ENCODE measurements at regions not wholly inside any gene's neighbourhood (a gene's known extent, or its start where the extent isn't known, plus 50 kb on each side); places are given as distances from the start of the nearest gene placed in this dataset.
A peak's percentile ranks its signal among the peaks of the same experiment; 100 is the strongest.
"Not testable (repeated sequence)": the region's sequence is repeated elsewhere in the genome, so short reads cannot be mapped to it uniquely, and the experiment has no call there.

DNA sequence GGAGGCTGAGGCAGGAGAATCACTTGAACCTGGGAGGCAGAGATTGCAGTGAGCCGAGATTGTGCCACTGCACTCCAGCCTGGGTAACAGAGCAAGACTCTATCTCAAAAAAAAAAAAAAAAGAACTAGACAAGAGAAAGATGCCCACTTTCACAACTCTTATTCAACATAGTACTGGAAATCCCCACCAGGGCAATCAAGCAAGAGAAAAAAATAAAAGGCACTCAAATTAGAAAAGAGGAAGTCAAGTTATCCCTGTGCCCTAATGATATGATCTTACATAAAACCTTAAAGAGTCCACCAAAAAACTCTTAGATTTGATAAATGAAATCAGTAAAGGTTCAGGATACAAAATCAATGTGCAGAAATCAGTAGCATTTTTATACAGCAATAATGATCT is 528.7 kb upstream of the NR5A2 start:
- not testable (repeated sequence) for DNase-seq

DNA sequence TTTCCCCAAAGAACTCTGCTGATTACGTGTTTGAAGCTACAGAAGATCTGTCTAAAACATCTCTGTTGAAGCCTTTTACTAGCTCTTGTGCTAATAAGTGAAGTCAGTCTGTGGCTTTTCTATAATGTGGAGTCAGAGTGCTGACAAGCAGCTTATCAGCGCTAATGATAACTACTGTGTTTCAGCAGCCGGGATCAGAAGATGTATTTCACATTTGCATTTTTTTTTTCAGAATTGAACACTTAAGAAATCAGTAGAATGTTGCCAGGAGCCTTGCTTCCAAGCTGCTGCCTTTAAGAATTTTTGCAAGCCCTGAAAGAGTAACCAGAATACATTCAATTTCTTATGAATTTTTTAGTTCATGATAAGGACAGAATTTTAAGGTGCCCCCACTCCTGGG is 519.4 kb upstream of the NR5A2 start:
- no peak for DNase-seq

DNA sequence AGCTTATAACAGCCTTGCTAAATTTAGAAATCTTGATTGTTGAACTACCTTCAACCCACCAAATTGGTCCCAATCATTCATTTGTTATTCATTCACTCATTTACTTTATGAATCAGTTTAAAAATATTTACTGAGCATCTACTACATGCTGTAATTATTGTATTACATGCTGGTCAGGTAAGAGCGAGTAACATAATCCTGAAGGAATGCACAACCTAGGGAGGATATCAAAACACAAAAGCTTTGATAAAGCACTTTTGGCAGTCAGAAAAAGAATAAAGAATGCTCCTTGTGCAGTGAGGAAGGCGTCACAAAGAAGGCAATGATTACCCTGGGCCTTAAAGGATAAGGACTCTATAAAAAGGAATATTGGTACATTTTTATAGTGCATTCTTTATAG is 518.9 kb upstream of the NR5A2 start:
- DNase-seq = no peak

DNA sequence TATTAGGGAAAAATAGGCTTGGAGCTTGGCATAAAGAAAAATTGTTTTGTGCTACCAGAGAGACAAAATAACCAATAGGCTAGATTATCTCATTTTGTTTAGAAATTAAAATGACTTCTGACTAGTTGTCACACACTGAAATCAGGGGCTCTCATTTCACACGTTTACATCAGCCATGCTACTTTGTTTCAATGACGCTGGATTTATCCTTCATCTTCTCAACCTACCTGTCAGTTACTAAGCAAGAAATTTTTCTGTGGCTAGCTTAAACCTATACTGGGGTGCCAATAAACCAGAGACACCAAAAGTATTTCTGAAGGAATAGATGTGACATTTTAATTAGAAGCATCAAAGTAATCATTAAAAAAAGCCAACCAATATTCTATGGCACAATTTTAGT is 518.1 kb upstream of the NR5A2 start:
- DNase-seq = no peak

DNA sequence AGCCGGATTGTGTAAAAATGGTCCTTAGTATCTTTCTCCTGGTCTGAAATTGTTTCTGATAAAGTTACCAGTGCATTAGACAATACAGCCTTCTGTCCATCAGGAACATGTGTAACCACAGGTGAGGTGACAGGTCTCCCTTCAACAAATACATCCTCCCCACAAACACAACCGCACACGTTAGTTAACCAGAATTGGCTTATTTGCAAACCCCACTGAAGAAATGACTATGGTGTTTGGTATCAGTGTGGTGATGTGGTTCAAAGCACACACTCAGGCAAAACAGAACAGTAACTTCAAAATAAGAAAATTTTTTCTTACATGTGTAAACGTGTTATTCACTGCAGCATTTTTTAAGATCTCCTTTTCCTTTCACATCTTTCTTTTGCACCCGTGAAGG is 517.2 kb upstream of the NR5A2 start:
- no peak for DNase-seq

DNA sequence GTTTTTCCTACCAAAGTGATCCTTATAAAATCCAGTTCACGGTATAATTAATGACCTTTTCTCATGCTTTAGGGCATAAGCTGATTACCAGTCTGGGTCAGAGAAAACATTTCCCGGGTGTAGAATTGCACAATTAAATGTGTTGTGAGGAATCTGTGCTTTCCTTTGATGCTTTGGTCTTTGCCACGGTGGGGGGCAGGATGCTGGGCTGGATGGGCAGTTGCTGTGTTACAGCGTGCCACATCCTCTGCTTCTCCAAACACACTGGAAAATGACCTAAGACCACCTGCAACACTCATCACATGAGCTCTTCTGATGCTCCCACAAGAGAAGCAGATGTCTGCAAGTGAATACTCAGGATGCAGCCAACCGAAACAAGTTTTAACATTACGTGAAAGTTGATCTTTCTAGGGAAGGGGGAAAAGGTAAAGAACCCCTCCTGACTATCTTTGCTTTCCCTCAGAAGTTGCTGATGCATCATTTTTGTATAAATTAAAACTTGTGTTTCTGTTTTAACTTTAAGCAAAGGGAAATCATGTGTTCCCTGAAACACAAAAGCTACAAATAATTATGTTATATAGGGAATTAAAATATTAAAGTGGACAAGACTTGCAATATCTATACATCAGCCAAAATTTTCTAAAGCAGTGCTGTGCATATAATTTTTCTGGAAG is 515.3 kb upstream of the NR5A2 start:
- DNase-seq = no peak

DNA sequence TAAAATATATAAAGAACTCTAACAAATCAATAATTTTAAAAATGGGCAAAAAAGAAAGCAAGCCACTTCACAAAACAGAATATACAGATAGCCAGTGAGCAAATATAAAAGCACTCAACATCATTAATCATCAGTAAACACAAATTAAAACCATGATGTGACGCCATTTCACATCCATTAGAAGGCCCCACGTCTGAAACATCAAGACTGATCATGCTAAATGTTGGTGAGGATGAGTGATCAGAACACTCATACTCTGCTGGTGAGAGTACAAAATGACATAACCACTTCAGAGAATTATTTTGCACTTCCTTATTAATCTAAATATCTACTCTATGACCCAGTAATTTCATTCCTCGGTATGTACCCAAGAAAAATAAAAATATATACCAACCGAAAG is 512.2 kb upstream of the NR5A2 start:
- no peak for DNase-seq

DNA sequence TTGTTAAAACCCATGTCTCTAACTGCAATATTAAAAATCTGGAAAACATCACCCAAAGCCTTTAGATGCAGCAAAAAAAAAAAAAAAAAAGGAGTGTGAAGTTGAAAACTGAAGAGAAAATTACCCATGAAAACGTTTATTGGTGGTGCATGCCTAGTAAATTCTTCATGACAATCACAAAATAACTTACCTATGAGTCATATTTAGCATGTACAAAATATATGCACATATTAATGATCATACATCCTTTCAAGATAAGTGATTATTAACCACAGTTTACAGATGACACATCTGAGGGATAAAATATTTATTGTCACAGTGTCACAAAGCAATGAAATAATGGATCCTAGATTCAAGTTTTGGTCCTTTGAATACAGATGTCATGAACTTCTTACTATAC is 505.2 kb upstream of the NR5A2 start:
- DNase-seq = no peak

DNA sequence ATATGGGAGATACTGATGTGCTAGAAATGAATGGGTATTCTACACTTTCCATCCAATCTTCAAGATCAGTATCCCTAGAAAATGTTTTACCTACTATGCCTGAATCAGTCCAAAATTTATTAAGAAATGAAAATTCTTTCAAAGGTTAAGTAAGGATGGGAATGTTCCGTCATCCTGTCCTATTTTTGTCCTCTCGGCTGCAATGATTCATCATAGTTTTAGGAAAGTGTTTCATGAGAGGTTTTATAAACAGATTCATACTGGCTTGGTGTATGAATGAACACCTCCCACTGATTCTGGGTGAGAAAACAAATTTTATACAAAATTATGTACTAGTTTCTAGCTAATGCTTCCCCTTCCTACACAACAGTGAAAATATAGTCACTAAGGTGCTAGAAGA is 504.6 kb upstream of the NR5A2 start:
- no peak for DNase-seq

DNA sequence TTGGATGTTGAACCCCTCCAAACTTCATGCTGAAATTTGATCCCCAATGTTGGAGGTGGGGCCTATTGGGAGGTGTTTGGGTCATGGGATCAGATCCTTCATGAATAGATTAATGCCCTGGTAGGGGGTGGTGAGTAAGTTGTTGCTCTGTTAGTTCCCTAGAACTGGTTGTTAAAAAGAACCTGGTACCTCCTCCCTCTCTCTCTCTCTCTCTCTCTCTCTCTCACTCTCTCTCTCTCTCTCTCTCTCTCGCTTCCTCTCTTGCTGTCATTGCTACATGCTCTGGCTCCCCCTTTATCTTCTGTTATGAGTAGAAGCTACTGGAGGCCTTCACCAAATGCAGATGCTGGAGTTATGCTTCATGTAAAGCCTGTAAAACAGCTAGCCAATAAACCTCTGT is 498.2 kb upstream of the NR5A2 start:
- no peak for DNase-seq

DNA sequence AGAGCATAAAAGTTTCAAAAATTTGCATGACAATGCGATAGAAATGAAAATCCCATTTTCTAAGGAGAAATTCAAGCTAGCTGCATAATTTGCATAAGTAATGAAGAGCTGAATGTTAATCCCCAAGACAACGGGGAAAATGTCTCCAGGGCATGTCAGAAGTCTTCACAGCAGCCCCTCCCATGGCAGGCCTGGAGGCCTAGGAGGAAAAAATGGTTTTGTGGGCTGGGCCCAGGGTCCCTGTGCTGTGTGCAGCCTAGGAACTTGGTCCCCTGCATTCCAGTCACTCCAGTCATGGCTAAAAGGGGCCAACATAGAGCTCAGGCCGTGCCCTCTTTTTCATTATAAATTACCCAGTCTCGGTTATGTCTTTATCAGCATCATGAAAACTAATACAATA is 494.1 kb upstream of the NR5A2 start:
- not testable (repeated sequence) for DNase-seq

DNA sequence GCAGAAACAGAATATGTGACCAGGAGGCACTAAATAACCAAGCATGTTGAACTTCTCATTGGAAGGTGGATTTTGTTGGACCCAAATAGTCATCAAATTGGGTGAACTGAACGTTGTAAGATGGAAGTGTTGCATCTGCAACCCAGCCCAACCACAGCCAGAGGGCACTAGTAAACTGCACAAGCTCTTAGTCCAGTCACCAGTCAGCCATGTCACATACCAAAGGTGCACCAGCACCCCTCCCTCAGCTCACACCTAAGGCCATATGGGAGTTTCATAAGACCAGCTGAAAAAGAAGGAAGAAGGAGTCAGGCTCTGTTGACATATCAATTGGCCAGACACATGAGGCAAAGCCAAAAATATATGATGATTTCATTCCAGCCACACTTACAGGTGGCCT is 481.7 kb upstream of the NR5A2 start:
- no peak for DNase-seq

DNA sequence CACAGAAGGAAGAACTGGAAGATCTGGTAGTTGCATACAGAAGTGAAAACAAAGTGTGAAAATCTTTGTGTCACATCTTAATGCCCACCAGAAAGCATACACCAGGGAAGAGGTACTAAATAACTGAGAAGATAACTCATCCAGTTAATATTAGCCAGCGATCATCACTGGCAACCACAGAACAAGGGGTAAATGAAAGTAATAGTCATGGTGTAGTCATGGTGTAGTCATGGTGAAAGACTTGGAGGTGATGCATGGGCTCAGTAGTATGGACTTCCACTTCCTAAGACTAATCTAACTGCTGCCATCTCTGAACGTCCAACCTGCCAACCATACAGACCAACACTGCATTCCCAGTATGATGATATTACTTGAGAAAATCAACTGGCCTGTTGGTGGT is 481.2 kb upstream of the NR5A2 start:
- DNase-seq = no peak

DNA sequence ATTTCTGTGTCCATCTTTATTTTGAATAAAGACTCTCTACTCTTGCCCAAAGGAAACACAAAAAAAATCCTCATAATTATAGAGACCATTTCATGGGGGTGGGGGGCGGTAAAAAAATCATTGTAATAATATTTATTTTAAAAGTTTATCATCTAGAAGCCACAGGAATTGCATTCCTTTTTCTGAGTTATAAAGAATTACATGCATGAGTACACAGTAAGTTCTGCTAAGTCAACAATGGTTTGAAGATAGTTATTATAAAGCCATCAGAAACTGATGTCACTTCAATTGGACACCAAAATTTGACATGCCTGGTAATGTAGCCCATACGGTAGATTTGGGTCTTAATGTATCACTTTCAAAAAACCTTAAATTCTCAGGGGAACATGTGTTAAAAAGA is 478.1 kb upstream of the NR5A2 start:
- no peak for DNase-seq

DNA sequence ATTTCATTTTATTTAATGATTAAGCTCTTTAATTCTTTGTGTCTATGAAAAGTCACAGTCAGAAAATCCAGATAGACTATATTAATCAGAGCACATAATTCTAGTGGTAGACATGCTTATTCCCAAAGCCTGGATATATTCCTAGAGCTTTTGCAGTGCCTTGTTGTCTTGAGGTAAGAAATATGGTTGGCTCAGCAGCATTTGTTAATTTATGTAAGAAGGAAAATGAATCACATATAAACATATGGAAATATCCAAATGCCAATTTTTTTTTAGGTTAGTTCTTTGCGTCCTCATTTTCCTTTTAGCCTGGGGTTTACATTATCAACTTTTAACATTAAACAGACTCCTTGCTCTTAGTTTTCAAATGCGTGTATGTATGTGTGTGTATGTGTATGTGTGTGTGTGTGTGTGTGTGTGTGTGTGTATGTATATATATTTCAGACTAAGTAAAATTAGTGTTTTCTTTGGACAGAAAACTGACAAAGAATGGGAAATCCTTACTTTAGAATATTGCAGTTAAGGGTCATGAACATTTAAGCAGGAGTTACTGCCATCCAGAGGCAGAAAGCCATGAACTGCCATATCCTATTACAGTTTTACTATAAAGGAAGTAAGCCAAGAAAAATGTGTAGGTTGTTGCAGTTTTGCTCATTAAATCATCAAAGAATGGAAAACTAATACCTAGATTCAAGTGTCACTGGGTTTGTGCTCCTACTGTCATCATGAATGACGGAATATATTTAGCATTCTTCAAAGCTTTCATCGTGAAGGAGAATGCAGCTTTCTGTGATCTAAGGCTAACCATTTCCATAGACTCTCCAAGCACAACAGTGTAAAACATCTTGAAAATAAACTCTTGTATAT is 477.1 kb upstream of the NR5A2 start:
- DNase-seq = no peak

DNA sequence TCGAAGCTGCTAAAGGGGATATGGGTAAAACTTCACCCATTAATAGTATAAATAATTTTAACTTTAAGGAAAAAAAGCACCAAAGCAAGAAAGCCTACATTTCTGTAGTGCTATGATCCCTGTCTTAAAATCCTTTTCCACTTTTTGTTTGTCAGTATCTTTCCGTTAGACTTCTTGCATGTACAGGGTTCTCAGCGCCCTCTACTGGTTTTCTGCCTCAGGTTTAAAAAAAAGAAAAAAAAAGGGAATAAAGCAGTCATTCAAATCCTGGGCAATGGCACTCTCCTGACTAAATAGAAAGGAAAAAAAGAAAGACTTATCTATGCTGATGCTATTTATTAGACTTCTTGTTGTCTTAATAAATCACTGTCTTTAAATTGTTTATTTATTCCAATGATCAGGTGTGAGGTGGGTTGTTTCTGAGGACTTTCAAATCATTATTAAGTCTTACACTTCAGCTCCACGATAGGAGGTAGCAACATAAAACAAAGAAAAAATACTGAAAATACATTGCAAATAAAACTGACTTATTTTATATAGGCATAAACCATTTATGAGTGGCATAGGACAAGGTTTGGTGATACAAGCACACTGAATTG is 475.4 kb upstream of the NR5A2 start:
- peak in 18 of 56 donors; percentile 1 to 53 (median 12) for DNase-seq

DNA sequence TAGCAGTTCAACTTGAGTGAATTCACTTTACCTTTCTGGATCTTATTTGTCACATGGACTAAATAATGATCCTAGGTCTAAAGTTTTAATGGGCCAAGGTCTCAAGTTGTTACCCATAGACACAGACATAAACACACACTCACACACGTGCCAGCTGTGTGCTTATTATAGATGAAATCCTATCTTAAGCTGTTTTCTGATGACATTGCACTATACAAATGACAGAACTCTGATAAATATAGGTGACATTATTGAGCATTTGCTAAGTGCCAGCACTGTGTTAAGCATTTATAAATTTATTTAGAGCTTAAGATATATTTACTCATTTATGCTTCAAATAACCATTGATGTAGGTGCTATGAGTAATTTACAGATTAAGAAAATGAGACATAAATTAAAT is 474.4 kb upstream of the NR5A2 start:
- no peak for DNase-seq

DNA sequence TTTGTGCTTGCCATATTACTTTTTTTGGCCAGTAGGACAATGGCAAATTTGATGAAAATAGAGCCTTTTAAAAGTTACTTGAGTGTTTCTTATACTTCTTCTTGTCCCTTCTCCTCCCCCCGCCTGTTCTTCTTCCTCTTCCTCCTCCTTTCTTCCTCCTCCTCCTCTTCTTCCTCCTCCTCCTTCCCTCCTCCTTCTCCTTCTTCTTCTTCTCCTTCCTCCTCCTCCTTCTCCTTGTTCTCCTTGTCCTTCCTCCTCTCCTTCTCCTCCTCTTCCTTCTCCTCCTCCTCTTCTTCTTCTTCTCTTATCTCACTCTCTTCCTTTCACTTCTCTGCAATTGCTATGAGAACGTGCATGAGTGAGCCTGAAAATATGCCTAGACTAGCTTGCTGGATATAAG is 466.2 kb upstream of the NR5A2 start:
- DNase-seq = no peak

DNA sequence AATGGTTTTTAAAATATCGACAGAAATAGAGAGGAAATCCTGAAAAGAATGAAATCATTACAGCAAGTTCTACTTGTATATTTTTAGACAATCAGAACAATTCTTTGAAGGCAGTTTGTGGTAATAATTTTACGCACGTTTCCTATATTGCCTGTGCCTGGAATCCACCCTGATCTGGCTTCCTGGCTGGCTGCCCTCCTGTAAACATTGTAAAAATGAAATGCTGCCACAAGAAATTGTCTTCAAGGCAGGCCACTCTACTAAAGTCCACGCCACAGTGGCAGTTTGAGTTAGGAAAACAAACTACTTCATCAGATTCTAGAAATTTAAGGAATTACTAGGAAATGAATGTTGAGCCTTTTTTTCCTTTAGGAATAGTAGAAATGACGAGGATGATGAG is 454.5 kb upstream of the NR5A2 start:
- no peak for DNase-seq

DNA sequence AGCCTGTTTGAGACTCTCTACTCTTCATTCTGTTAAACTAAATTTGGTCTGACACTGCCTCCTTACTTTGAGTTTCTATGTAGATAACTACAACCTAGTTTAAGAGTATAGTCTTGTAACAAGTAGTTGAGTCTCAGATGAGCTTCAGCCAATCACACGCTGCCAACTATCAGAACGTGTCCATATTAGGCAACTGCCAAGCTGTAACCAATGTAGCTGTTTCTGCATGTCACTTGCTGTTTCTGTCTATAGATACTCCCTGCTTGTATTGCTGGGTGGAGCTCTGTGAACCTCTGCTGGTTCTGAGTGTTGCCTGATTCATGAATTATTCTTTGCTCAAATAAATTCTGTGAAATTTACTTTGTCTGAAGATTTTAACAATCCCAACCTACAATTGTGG is 452.6 kb upstream of the NR5A2 start:
- no peak for DNase-seq

DNA sequence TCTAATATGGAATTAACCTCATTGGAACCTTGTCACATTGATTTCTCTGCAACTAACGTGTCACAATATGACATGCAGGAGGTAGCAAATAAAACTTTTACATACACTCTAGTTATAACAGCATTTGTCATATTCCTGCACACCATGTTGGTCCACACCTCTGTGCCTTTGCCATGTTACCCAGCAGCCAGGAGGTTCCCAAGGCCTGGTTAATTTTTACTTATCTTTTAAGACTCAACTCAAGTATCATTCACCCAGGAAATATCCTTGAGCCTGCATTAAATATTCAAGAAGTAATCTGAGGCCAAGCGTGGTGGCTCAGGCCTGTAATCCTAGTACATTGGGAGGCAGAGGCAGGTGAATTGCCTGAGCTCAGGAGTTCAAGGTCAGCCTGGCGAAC is 447.2 kb upstream of the NR5A2 start:
- DNase-seq = no peak

DNA sequence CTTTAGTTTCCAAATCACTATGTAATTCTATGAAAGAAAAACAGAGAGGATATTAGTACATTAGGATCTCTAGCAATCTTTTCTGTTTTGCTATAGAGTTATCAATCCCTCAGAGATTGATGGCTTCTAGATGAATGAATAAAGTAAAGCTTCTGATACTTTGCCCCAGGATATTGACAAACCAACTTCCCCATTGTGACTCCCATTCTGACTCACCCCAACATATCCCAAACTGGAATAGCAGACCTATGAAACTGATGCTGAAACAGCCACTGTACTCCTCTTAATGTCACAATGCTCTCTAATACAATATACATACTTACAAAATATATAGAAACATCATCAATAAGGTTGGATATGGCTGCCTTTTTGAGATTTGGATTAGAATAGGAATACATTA is 442.1 kb upstream of the NR5A2 start:
- DNase-seq = no peak

DNA sequence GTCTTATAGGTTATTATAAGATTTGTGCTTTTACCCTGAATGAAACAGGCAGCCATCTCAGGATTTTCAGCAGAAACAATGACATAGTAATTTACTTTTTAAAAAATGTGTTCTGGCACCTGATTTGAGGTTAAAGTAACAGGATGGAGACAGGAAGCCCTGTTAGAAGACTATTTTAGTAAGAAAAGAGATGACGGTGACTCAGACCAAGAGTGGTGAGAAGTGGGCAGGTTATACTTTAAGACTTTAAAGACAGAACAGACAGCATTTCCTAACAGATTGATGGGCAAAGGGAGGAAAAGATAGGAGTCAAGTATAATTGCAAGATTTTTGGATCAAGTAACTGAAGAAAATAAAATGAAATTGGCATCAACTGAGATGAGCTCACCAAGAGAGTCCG is 436.8 kb upstream of the NR5A2 start:
- DNase-seq = no peak
